Naive B cell (primary cell): ENCODE measurements at regions not wholly inside any gene's neighbourhood (a gene's known extent, or its start where the extent isn't known, plus 50 kb on each side); places are given as distances from the start of the nearest gene placed in this dataset.

ENCODE experiments used
- ATAC-seq, 2 donors: fragments of 150-1000 bp; cut with Tn5 transposase; 2 replicates each; pipeline ENCODE4 v1.10.0; 2021; ENCODE audit warnings: low read depth in 2 of 2, mild to moderate bottlenecking in 2 of 2, moderate library complexity in 2 of 2
- DNase-seq: peaks from one replicate; pipeline ENCODE4 v3.0.0; 2022
- H3K27ac Mint-ChIP-seq, 6 donors: one replicate each; pipeline ENCODE4 v1.8.0; 2020 to 2022; ENCODE audit warnings: mild to moderate bottlenecking in 6 of 6, mixed read lengths in 6 of 6, moderate library complexity in 5 of 6, inconsistent platforms in 2 of 6
- H3K27me3 Mint-ChIP-seq, 3 donors: one replicate each; pipeline ENCODE4 v1.8.0; 2021 to 2022; ENCODE audit warnings: mixed read lengths in 3 of 3, mild to moderate bottlenecking in 1 of 3
- H3K36me3 Mint-ChIP-seq, 2 donors: one replicate each; pipeline ENCODE4 v1.8.0; 2020 to 2022; ENCODE audit warnings: mixed read lengths in 2 of 2, inconsistent platforms in 1 of 2, mild to moderate bottlenecking in 1 of 2
- H3K4me1 Mint-ChIP-seq, 3 donors: one replicate each; pipeline ENCODE4 v1.8.0; 2020 to 2022; ENCODE audit warnings: mixed read lengths in 3 of 3, inconsistent platforms in 1 of 3, mild to moderate bottlenecking in 1 of 3, moderate library complexity in 1 of 3
- H3K4me3 Mint-ChIP-seq, 8 donors: one replicate each; pipeline ENCODE4 v1.8.0; 2020 to 2022; ENCODE audit warnings: mild to moderate bottlenecking in 8 of 8, mixed read lengths in 8 of 8, moderate library complexity in 8 of 8, inconsistent platforms in 2 of 8
- H3K9me3 Mint-ChIP-seq, 7 donors: one replicate each; pipeline ENCODE4 v1.8.0; 2020 to 2022; ENCODE audit warnings: mixed read lengths in 7 of 7, mild to moderate bottlenecking in 5 of 7, inconsistent platforms in 2 of 7, moderate library complexity in 1 of 7

DNA sequence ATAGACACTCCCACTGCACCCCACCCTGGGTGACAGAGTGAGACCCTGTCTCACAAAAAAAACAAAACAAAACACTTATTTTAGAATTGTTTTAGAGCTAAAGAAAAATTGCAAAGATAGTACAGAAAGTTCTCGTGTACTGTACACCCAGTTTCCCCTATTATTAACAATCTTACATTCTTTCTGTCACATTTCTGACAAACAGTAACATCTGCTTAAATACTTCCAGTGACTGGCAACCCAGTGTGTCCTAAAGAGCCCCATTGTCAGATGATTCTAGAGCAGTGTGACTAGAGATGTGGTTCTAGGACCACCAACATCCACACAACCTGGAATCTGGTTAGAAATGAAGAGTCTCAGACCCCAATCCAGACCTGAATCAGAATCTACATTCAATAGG is 90.5 kb downstream of the LEPR start:
- ATAC-seq: no peak
- peaks cover 0 to 8% (median 1%) of the 10 kb centered on the region in 7 donors for H3K9me3 Mint-ChIP-seq
- no peak for DNase-seq
- no peak overlapping the region for H3K4me3 Mint-ChIP-seq
- H3K36me3 Mint-ChIP-seq: no peaks in the 10 kb centered on the region
- peaks cover 0 to 6% (median 0%) of the 10 kb centered on the region in 3 donors for H3K27me3 Mint-ChIP-seq
- no peaks in the 10 kb centered on the region for H3K4me1 Mint-ChIP-seq
- H3K27ac Mint-ChIP-seq: no peak overlapping the region

DNA sequence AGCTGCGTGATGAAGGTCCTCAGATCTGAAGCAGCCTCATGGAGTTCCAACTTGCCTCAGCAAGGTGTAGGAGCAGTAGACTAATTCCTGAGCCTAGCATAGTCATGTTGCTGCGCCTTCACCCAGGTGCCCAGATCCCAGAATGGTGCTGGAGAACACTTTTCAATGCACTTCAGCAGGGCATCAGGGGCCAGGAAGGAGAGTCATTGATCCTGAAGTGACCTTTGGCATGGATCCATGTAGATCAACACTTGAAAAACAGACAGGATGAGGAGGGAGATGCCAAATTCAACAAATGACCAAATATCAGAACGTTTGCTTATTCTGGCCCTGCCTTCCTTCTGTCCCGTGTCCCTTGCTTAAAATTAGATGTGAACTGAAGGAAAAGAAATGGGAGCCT is 91.9 kb downstream of the LEPR start:
- no peak overlapping the region for H3K27ac Mint-ChIP-seq
- peaks cover 0 to 6% (median 1%) of the 10 kb centered on the region in 7 donors for H3K9me3 Mint-ChIP-seq
- no peaks in the 10 kb centered on the region for H3K4me1 Mint-ChIP-seq
- no peaks in the 10 kb centered on the region for H3K36me3 Mint-ChIP-seq
- DNase-seq (no peak), ATAC-seq (no peak)
- H3K27me3 Mint-ChIP-seq: peaks cover 0 to 6% (median 0%) of the 10 kb centered on the region in 3 donors
- H3K4me3 Mint-ChIP-seq: no peak overlapping the region

DNA sequence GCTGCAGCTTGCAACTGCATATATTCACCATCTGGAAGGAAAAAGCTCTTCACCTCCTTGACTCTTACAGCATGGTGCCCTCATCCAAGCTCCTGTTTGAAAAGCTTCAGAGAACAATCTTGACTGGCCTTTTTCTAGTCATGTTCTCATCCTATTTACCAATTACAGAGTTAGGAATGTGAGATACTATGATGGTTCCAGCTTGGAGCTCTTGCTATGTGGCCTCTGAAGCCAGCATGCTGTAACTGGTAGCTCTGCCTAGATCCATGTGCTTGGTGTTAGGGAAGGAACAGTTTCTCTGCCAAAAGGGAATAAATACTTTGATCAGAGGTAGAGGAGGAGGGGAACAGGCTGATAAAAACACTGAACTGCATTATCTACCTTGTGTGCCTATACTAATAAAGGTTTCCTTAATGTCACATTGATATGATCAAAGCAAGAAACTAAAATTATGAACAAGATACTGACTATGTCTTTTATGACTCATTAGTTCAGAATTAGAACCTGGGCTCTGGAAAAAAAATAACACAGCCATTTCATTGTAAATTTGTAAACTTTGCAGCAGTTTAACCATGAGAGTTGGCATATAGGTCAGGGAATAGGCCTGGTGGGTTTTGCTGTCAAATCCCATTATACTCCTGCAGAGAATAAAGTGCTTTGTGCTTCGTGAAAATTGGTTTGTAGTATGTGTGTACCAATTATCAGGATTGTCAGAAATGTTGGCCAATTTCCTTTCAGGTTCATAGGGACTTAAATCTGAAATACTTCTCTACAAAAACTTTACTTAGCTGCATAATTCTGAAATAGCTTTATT is 92.7 kb downstream of the LEPR start:
- peaks cover 0 to 6% (median 0%) of the 10 kb centered on the region in 3 donors for H3K27me3 Mint-ChIP-seq
- peaks cover 0 to 1% (median under 1%) of the 10 kb centered on the region in 7 donors for H3K9me3 Mint-ChIP-seq
- no peak for DNase-seq
- no peaks in the 10 kb centered on the region for H3K36me3 Mint-ChIP-seq
- ATAC-seq: no peak
- no peak overlapping the region for H3K4me3 Mint-ChIP-seq
- H3K27ac Mint-ChIP-seq: no peak overlapping the region
- H3K4me1 Mint-ChIP-seq: no peaks in the 10 kb centered on the region

GRCh38 chr1:65514041-65514440 is 93.6 kb downstream of the LEPR start:
- no peak for DNase-seq
- Mint-ChIP-seq H3K4me1 (no peaks in the 10 kb centered on the region), H3K27ac (no peak overlapping the region), H3K4me3 (no peak overlapping the region), H3K27me3 (peaks cover 0 to 6% (median 0%) of the 10 kb centered on the region in 3 donors), H3K9me3 (peaks cover 0 to 1% (median 0%) of the 10 kb centered on the region in 7 donors), H3K36me3 (no peaks in the 10 kb centered on the region)
- no peak for ATAC-seq

GRCh38 chr1:65524931-65525265 is 104.4 kb downstream of the LEPR start:
- H3K36me3 Mint-ChIP-seq: peaks cover 0 to 5% of the 10 kb centered on the region in 2 donors
- H3K4me3 Mint-ChIP-seq: peak overlapping the region in 3 of 8 donors; percentile 3 to 41 (median 8)
- ATAC-seq: no peak
- H3K4me1 Mint-ChIP-seq: peaks cover 0 to 1% (median 0%) of the 10 kb centered on the region in 3 donors
- peaks cover 37 to 48% (median 39%) of the 10 kb centered on the region in 3 donors for H3K27me3 Mint-ChIP-seq
- H3K27ac Mint-ChIP-seq: no peak overlapping the region
- DNase-seq: no peak
- peaks cover 0 to 7% (median 2%) of the 10 kb centered on the region in 7 donors for H3K9me3 Mint-ChIP-seq

DNA sequence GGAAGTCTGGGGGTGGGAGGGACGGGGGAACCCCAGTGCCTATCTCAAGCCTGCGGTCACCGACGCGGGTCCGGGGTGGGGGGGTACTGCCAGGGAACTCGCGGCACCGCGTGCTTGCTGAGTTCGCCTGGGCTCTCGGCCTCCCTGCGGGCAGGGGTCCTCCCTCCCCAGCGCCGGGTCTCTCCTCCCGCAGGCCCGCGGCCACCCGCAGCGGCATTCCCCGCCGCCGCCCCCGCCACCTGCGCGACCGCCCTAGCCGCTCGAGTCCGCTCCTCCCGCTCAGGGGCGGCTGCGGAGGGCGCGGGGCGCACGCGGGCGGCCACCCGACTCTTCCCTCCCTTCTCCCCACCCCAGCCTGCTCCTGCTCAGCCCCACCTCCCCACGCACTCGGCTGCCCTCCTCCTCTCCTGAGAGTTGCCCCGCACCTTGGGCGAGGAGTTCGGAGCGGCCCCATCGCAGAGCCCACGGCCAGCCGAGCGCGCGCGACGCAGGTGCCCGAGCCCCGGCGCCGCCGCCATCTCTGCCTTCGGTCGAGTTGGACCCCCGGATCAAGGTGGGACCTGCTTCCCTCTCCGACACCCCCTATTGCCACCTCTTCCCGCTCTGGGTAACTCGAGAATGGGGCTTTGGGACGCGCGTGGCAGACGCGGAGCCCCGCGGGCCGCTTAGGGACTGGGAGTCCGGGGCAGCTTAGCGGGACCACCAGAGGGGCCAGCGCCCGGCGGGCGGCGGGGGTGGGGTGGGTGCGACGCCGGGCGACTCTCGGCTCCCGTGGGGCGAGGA is 105.0 kb downstream of the LEPR start:
- no peak for DNase-seq
- no peak overlapping the region for H3K27ac Mint-ChIP-seq

GRCh38 chr1:65526049-65526556 is 105.6 kb downstream of the LEPR start:
- H3K27ac Mint-ChIP-seq: no peak overlapping the region
- H3K4me1 Mint-ChIP-seq: peaks cover 0 to 1% (median 0%) of the 10 kb centered on the region in 3 donors
- no peak for ATAC-seq
- H3K27me3 Mint-ChIP-seq: peaks cover 47 to 52% (median 48%) of the 10 kb centered on the region in 3 donors
- peak overlapping the region in 1 of 8 donors; percentile 6 for H3K4me3 Mint-ChIP-seq
- peaks cover 3 to 5% of the 10 kb centered on the region in 2 donors for H3K36me3 Mint-ChIP-seq
- DNase-seq: no peak
- H3K9me3 Mint-ChIP-seq: peaks cover 0 to 9% (median 2%) of the 10 kb centered on the region in 7 donors

More for the DNA sequence above, 105.0 kb downstream of the LEPR start:
- Mint-ChIP-seq H3K27me3 (peaks cover 42 to 52% (median 42%) of the 10 kb centered on the region in 3 donors), H3K4me3 (no peak overlapping the region), H3K4me1 (peaks cover 0 to 1% (median 0%) of the 10 kb centered on the region in 3 donors), H3K9me3 (peaks cover 0 to 5% (median 2%) of the 10 kb centered on the region in 7 donors), H3K36me3 (peaks cover 0 to 5% of the 10 kb centered on the region in 2 donors)
- no peak for ATAC-seq

- no peak for DNase-seq
- Mint-ChIP-seq H3K4me3 (no peak overlapping the region), H3K27ac (no peak overlapping the region), H3K27me3 (peaks cover 49 to 54% (median 51%) of the 10 kb centered on the region in 3 donors), H3K4me1 (peaks cover 0 to 1% (median 0%) of the 10 kb centered on the region in 3 donors), H3K36me3 (peaks cover 4 to 12% of the 10 kb centered on the region in 2 donors), H3K9me3 (peaks cover 0 to 14% (median 7%) of the 10 kb centered on the region in 7 donors)
- ATAC-seq: no peak
Observed at GRCh38 chr1:65527190-65527589, 106.7 kb downstream of the LEPR start.

GRCh38 chr1:65527707-65528503 is 107.4 kb downstream of the LEPR start:
- ATAC-seq: no peak
- Mint-ChIP-seq H3K4me1 (peaks cover 0 to 1% (median 0%) of the 10 kb centered on the region in 3 donors), H3K4me3 (no peak overlapping the region), H3K36me3 (peaks cover 0 to 12% of the 10 kb centered on the region in 2 donors), H3K27me3 (peaks cover 45 to 47% (median 46%) of the 10 kb centered on the region in 3 donors), H3K27ac (no peak overlapping the region), H3K9me3 (peaks cover 0 to 18% (median 10%) of the 10 kb centered on the region in 7 donors)
- DNase-seq: no peak

GRCh38 chr1:65531972-65532570 is 111.6 kb downstream of the LEPR start:
- no peaks in the 10 kb centered on the region for H3K4me1 Mint-ChIP-seq
- no peak for ATAC-seq
- H3K36me3 Mint-ChIP-seq: peaks cover 0 to 12% of the 10 kb centered on the region in 2 donors
- peaks cover 0 to 18% (median 12%) of the 10 kb centered on the region in 7 donors for H3K9me3 Mint-ChIP-seq
- H3K27me3 Mint-ChIP-seq: peaks cover 20 to 26% (median 21%) of the 10 kb centered on the region in 3 donors
- DNase-seq: no peak
- no peak overlapping the region for H3K27ac Mint-ChIP-seq
- H3K4me3 Mint-ChIP-seq: no peak overlapping the region

DNA sequence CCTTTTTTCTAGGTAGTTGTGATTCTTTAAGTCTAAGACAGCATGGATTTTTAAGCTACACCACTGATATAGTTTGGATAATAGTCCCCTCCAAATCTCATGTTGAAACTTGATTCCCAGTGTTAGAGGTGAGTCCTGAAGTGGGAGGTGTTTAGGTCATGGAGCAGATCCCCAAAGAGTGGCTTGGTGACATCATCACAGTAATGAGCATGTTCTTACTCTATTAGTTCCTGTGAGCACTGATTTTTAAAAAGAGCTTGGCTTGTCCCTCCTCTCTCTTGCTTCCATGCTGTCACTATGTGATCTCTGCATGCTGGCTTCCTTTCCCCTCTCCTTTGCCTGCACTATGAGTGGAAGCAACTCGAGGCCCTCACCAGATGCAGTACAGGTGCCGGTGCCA is 115.5 kb downstream of the LEPR start:
- Mint-ChIP-seq H3K27ac (no peak overlapping the region), H3K4me3 (no peak overlapping the region), H3K9me3 (peaks cover 0 to 16% (median 11%) of the 10 kb centered on the region in 7 donors), H3K36me3 (peaks cover 0 to 10% of the 10 kb centered on the region in 2 donors), H3K27me3 (peaks cover 4 to 10% (median 6%) of the 10 kb centered on the region in 3 donors), H3K4me1 (no peaks in the 10 kb centered on the region)
- ATAC-seq (no peak), DNase-seq (no peak)

DNA sequence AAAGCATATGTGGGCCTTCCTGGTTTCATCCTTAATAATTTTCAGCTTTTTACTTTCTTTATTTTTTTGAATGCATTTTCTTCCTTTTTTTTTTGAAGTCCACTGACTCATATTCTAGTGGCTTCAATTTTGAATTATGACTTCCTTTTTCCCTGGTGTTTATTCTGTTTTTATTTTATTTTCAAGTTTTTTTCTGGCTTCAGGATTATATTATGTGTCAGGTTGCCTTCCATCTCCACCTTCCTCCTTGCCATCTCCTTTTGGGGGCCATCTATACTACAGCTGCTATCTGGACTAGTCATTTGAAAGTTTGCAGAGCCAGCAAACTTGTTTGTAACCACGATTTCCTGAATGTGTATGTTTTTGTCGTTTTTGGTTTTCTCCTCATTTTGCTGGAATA is 117.6 kb downstream of the LEPR start:
- H3K9me3 Mint-ChIP-seq: peaks cover 0 to 10% (median 7%) of the 10 kb centered on the region in 7 donors

More for the DNA sequence above, 117.6 kb downstream of the LEPR start:
- ATAC-seq (no peak), DNase-seq (no peak)
- Mint-ChIP-seq H3K36me3 (no peaks in the 10 kb centered on the region), H3K27ac (peak overlapping the region in 1 of 6 donors; percentile 66), H3K4me1 (no peaks in the 10 kb centered on the region), H3K27me3 (no peaks in the 10 kb centered on the region), H3K4me3 (no peak overlapping the region)
